Spleen (tissue), 7 donors: ENCODE measurements at regions not wholly inside any gene's neighbourhood (a gene's known extent, or its start where the extent isn't known, plus 50 kb on each side); places are given as distances from the start of the nearest gene placed in this dataset.

Source experiments
- POLR2A ChIP-seq, 3 donors: fragments of 450-650 bp; IDR thresholded peaks; one replicate each; pipeline ENCODE4 v1.5.1; 2017; ENCODE audit warnings: antibody characterized with exemption in 3 of 3, mild to moderate bottlenecking in 1 of 3
- POLR2AphosphoS5 ChIP-seq, 3 donors: sonication (generic); formaldehyde crosslinking; IDR thresholded peaks; one replicate each; pipeline ENCODE4 v1.5.1; 2017; ENCODE audit warnings: antibody characterized with exemption in 3 of 3
- TF ChIP-seq, protein P1 (sequence below), 11 experiments: fragments of 200-600 bp in 7 of 11; fragments of 450-650 bp in 4 of 11; sonication (generic) in 4 of 11; IDR thresholded peaks in 8 of 11; conservative IDR thresholded peaks in 3 of 11; 1 replicate in 7 of 11; 2 replicates in 4 of 11; pipeline versions ENCODE4 v1.4.0 to v1.8.0; 2016 to 2021; ENCODE audit warnings: antibody characterized with exemption in 11 of 11, inconsistent platforms in 4 of 11, mild to moderate bottlenecking in 1 of 11
- donor health status: DM: no; HTN: no; CAD: no; lungs with moderate emphysema.
- donor health status: DM: no; HTN: no; CAD: no.
- donor health status: DM: no; HTN: no; CAD: no.

DNA sequence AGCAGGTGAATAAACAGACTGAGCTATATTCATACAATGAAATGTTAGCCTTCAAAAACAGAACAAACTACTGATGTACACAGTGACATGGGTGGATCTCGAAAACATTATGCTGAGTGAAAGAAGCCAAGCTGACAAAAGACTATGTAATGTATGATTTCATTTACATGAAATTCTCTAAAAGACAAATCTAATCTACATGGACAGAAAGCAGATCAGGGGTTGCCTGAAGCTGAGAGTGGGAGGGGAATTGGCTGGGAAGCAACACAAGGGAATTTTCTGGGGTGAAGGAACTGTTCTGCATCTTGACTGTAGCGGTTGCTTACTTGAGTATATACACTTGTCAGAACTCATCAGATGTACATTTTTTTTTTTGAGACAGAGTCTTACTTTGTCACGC lies 121.7 kb upstream of the SVIL start:
- TF ChIP-seq, protein P1, sequence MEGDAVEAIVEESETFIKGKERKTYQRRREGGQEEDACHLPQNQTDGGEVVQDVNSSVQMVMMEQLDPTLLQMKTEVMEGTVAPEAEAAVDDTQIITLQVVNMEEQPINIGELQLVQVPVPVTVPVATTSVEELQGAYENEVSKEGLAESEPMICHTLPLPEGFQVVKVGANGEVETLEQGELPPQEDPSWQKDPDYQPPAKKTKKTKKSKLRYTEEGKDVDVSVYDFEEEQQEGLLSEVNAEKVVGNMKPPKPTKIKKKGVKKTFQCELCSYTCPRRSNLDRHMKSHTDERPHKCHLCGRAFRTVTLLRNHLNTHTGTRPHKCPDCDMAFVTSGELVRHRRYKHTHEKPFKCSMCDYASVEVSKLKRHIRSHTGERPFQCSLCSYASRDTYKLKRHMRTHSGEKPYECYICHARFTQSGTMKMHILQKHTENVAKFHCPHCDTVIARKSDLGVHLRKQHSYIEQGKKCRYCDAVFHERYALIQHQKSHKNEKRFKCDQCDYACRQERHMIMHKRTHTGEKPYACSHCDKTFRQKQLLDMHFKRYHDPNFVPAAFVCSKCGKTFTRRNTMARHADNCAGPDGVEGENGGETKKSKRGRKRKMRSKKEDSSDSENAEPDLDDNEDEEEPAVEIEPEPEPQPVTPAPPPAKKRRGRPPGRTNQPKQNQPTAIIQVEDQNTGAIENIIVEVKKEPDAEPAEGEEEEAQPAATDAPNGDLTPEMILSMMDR (IDR thresholded peaks at IDR 0.05 in 8 of 11, conservative IDR thresholded peaks at IDR 0.05 in 3 of 11) = no peak
- TF ChIP-seq POLR2A (IDR thresholded peaks at IDR 0.05) (no peak), POLR2AphosphoS5 (IDR thresholded peaks at IDR 0.05) (no peak)
